Left ventricle myocardium inferior (tissue), 1 donor: ENCODE measurements at regions not wholly inside any gene's neighbourhood (a gene's known extent, or its start where the extent isn't known, plus 50 kb on each side); places are given as distances from the start of the nearest gene placed in this dataset.

Experiments
- DNase-seq: peaks from one replicate; pipeline ENCODE4 v3.0.0-alpha.2; 2020
- H3K27ac ChIP-seq: fragments of 200-600 bp; replicated peaks from 2 replicates; pipeline ENCODE4 v1.8.0; 2021
- H3K27me3 ChIP-seq: fragments of 200-600 bp; 2 replicates; pipeline ENCODE4 v1.8.0; 2021; ENCODE audit warnings: low read depth
- H3K36me3 ChIP-seq: fragments of 200-600 bp; 2 replicates; pipeline ENCODE4 v1.8.0; 2021
- H3K4me1 ChIP-seq: fragments of 200-600 bp; 2 replicates; pipeline ENCODE4 v1.8.0; 2021
- H3K4me3 ChIP-seq: fragments of 200-600 bp; 2 replicates; pipeline ENCODE4 v1.8.0; 2021; ENCODE audit warnings: mild to moderate bottlenecking, moderate library complexity
- H3K9me3 ChIP-seq: fragments of 200-600 bp; replicated peaks from 2 replicates; pipeline ENCODE4 v1.8.0; 2021
- intact Hi-C: fragments of 100-400 bp; cut with micrococcal nuclease; formaldehyde crosslinking; loops from one replicate; pipeline ENCODE4 v1.11.0; 2022
- TF ChIP-seq, protein P1 (sequence below): fragments of 200-600 bp; IDR thresholded peaks from 2 replicates; pipeline ENCODE4 v1.8.0; 2021; ENCODE audit warnings: antibody characterized with exemption, mild to moderate bottlenecking, borderline replicate concordance
- donor health status: DM: no; HTN: yes; CAD: no; lungs with severe emphysema.

DNA sequence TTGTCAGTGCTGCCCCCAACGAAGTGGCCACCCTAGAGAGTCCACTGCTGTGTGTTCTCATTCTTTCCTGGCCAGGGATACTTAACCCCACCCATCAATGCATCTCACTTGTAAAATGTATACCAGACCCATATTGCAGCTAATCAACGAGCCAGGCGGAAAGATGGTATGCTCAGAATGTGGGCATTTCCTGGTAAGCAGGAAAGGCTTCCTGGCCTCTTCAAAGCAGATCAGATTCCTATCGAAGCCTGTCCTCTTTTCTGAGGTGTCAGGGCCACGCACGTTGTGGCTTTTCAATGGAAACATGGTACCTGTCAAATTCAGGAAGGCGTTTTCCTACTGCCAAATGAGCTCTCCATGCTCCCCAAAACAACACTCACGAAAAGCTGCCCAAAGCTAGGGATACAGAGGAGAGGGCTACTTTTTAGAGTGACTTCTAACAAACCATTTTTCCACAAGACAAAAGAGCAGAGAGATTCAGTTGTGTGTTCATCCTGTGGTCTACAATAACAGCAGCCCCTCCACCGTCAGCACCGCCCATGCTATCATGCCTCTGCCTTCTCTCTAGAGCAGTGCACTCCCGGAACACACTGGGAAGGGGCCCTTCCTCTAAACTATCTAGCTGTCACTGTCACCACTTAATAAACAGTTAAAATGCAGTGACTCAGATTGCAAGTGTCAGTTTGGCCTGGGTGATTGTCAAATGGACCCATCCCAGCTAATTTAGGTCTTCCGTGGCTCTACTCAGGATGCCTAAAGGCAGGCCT lies 535.1 kb downstream of the RNF144A start:
- Histone ChIP-seq H3K27me3 (peaks cover 28% of the 10 kb centered on the region), H3K4me3 (no peak overlapping the region), H3K36me3 (no peaks in the 10 kb centered on the region), H3K27ac (no peak overlapping the region), H3K4me1 (peaks cover 6% of the 10 kb centered on the region), H3K9me3 (no peaks in the 10 kb centered on the region)
- DNase-seq: no peak
- TF ChIP-seq, protein P1, sequence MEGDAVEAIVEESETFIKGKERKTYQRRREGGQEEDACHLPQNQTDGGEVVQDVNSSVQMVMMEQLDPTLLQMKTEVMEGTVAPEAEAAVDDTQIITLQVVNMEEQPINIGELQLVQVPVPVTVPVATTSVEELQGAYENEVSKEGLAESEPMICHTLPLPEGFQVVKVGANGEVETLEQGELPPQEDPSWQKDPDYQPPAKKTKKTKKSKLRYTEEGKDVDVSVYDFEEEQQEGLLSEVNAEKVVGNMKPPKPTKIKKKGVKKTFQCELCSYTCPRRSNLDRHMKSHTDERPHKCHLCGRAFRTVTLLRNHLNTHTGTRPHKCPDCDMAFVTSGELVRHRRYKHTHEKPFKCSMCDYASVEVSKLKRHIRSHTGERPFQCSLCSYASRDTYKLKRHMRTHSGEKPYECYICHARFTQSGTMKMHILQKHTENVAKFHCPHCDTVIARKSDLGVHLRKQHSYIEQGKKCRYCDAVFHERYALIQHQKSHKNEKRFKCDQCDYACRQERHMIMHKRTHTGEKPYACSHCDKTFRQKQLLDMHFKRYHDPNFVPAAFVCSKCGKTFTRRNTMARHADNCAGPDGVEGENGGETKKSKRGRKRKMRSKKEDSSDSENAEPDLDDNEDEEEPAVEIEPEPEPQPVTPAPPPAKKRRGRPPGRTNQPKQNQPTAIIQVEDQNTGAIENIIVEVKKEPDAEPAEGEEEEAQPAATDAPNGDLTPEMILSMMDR: no peak
- intact Hi-C loops: no loop called here

DNA sequence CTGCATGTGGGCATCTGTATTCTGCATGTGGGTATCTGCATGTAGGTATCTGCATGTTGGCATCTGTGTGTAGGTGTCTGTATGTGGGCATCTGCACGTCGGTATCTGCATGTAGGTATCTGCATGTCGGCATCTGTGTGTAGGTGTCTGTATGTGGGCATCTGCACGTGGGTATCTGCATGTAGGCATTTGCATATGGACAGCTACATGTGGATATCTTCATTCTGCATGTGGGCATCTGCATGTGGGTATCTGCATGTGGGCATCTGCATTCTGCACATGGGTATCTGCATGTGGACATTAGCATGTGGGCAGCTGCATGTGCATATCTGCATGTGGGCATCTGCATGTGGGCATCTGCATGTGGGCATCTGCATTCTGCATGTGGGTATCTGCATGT lies 537.4 kb downstream of the RNF144A start:
- Histone ChIP-seq H3K4me1 (peaks cover 6% of the 10 kb centered on the region), H3K27ac (no peak overlapping the region), H3K36me3 (no peaks in the 10 kb centered on the region), H3K4me3 (no peak overlapping the region), H3K27me3 (peaks cover 28% of the 10 kb centered on the region), H3K9me3 (no peaks in the 10 kb centered on the region)
- TF ChIP-seq, protein P1: no peak
- DNase-seq: no peak
- intact Hi-C loops: no loop called here

DNA sequence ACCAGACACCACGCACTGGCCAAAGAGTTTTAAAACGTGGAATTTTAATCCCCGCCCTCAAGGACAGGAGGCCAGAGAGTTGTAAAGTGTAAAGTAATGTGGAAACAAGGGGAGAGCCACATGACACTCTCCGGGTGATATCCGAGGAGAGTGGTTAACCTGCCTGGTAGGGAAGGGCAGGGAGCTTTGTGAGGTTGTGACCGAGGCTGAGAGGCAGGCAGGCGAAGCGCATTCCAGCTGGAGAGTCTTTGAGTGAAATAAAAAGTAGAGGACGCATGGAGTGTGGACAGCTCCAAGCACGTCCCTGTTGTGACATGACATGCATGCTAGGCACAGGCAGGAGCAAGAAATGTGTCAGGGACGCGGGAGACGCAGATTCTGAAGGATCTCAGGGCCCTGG lies 539.5 kb downstream of the RNF144A start:
- no peak for DNase-seq
- Histone ChIP-seq H3K27ac (no peak overlapping the region), H3K4me3 (no peak overlapping the region), H3K4me1 (peaks cover 6% of the 10 kb centered on the region), H3K9me3 (no peaks in the 10 kb centered on the region), H3K27me3 (peaks cover 25% of the 10 kb centered on the region), H3K36me3 (no peaks in the 10 kb centered on the region)
- TF ChIP-seq, protein P1: no peak
- intact Hi-C loops: no loop called here

DNA sequence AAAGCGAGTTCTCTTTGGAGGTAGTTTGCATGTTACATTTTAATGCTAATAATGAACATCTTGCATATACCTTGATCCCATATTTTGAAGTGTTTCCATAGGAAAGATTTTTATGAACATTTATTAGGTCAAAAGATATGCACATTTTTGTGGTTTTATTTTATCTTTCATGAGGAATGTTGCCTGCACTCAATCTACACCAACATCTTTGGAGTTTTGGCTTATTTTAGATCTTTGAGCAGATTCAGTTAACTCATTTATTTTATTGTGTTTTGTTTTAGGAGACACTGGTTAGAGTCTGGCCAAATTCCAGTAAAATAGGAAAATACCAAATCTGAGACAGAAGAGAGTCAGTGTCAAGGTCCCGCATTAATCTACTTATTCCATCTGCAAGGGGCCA lies 540.9 kb downstream of the RNF144A start:
- Histone ChIP-seq H3K27me3 (peaks cover 22% of the 10 kb centered on the region), H3K4me3 (no peak overlapping the region), H3K27ac (no peak overlapping the region), H3K9me3 (peaks cover 5% of the 10 kb centered on the region), H3K36me3 (no peaks in the 10 kb centered on the region), H3K4me1 (peaks cover 6% of the 10 kb centered on the region)
- TF ChIP-seq, protein P1: no peak
- intact Hi-C loops: no loop called here
- no peak for DNase-seq

DNA sequence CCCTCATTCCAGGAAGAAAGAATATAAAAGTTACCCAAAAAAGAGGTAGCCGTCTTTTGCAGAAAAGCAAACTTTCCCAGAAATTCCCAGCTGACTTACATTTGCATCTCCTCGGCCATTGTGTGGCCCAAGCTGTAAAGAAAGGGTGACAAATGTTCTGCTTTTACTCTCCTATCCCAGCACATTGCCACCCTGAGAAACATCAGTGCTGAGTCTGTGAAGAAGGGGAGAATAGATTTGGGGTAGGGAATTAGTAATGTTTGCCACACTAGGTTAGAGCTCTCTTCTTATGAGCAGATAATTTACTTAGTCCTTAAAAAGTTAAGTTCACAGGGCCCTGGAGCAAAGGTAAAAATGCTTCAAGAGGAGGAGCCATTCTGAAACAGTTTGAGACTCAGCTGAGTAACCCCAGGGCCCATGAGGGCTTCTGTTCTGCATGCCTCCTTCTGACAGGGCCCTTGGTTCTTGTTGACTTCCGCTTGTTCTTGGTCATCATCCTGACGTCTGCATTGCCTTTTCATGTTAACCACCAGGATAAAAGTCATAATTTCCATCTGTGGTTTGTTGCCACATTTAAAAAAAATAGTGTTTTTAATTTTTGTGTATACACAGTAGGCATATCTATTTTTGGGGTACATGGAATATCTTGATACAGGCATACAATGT lies 550.7 kb downstream of the RNF144A start:
- Histone ChIP-seq H3K27ac (no peak overlapping the region), H3K27me3 (peaks cover 57% of the 10 kb centered on the region), H3K4me1 (no peaks in the 10 kb centered on the region), H3K9me3 (no peaks in the 10 kb centered on the region), H3K36me3 (no peaks in the 10 kb centered on the region), H3K4me3 (no peak overlapping the region)
- TF ChIP-seq, protein P1: no peak
- no peak for DNase-seq
- intact Hi-C loops: no loop called here
